ENCODE measurements at regions not wholly inside any gene's neighbourhood (a gene's known extent, or its start where the extent isn't known, plus 50 kb on each side); places are given as distances from the start of the nearest gene placed in this dataset.

- no peak for TF ChIP-seq CTCF (IDR thresholded peaks at IDR 0.05)
- no peak for TF ChIP-seq POLR2A (IDR thresholded peaks at IDR 0.05)
Observed at GRCh38 chr4:36432586-36432985, 151.2 kb downstream of the DTHD1 start.
